Loucy (cell line): ENCODE measurements at regions not wholly inside any gene's neighbourhood (a gene's known extent, or its start where the extent isn't known, plus 50 kb on each side); places are given as distances from the start of the nearest gene placed in this dataset.

Experiments
- H2AFZ ChIP-seq: fragments of 200-600 bp; sonication (generic); 2 replicates; pipeline ENCODE4 v1.6.0; 2016; ENCODE audit warnings: antibody characterized with exemption, mild to moderate bottlenecking, low read length, moderate library complexity
- H3F3A ChIP-seq: fragments of 200-600 bp; 2 replicates; pipeline ENCODE4 v1.6.0; 2016; ENCODE audit warnings: antibody characterized with exemption, low read depth, mild to moderate bottlenecking
- H3K27me3 ChIP-seq: fragments of 200-600 bp; sonication (generic); 2 replicates; pipeline ENCODE4 v1.6.1; 2014; ENCODE audit warnings: low read length, mild to moderate bottlenecking; ENCODE audit not compliant: insufficient read depth, poor library complexity, severe bottlenecking
- H3K36me3 ChIP-seq: fragments of 200-600 bp; sonication (generic); 2 replicates; pipeline ENCODE4 v1.6.1; 2016; ENCODE audit warnings: low read length; ENCODE audit not compliant: insufficient read depth
- H3K4me1 ChIP-seq: fragments of 200-600 bp; sonication (generic); 2 replicates; pipeline ENCODE4 v1.5.1; 2014; ENCODE audit warnings: low read length, mild to moderate bottlenecking; ENCODE audit not compliant: insufficient read depth, poor library complexity, severe bottlenecking
- H3K4me2 ChIP-seq: fragments of 200-600 bp; sonication (generic); 2 replicates; pipeline ENCODE4 v1.6.0; 2014; ENCODE audit warnings: antibody characterized with exemption, low read length, low read depth, mild to moderate bottlenecking; ENCODE audit not compliant: poor library complexity, severe bottlenecking
- H3K4me3 ChIP-seq: fragments of 200-600 bp; sonication (generic); 2 replicates; pipeline ENCODE4 v1.5.1; 2014; ENCODE audit warnings: low read length, mild to moderate bottlenecking, mixed read lengths; ENCODE audit not compliant: poor library complexity, severe bottlenecking
- H3K79me2 ChIP-seq: fragments of 200-600 bp; sonication (generic); 2 replicates; pipeline ENCODE4 v1.6.1; 2014; ENCODE audit warnings: low read length; ENCODE audit not compliant: insufficient read depth
- H3K9ac ChIP-seq: fragments of 200-600 bp; sonication (generic); 2 replicates; pipeline ENCODE4 v1.6.0; 2014; ENCODE audit warnings: mild to moderate bottlenecking, low read depth, low read length, moderate library complexity; ENCODE audit not compliant: poor library complexity, severe bottlenecking
- H3K9me2 ChIP-seq: fragments of 200-600 bp; sonication (generic); replicated peaks from 2 replicates; pipeline ENCODE4 v1.6.1; 2016; ENCODE audit warnings: low read depth, low read length, mixed read lengths
- H3K9me3 ChIP-seq: fragments of 200-600 bp; sonication (generic); 2 replicates; pipeline ENCODE4 v1.6.1; 2014; ENCODE audit warnings: mild to moderate bottlenecking, antibody characterized with exemption, low read length, low read depth; ENCODE audit not compliant: insufficient read depth
- H4K20me1 ChIP-seq: fragments of 200-600 bp; sonication (generic); 2 replicates; pipeline ENCODE4 v1.6.0; 2014; ENCODE audit warnings: antibody characterized with exemption, low read length, mild to moderate bottlenecking; ENCODE audit not compliant: insufficient read depth, poor library complexity, severe bottlenecking
- CTCF ChIP-seq: fragments of 200-600 bp; sonication (generic); conservative IDR thresholded peaks from 2 replicates; pipeline ENCODE4 v1.5.1; 2014; ENCODE audit warnings: mild to moderate bottlenecking, antibody characterized with exemption, low read length
- EZH2phosphoT487 ChIP-seq: fragments of 200-600 bp; IDR thresholded peaks from 2 replicates; pipeline ENCODE4 v1.6.1; 2018; ENCODE audit warnings: antibody characterized with exemption, mild to moderate bottlenecking, moderate library complexity, borderline replicate concordance

GRCh38 chr3:164640591-164640990 is 437.7 kb downstream of the SI start:
- H3K79me2 ChIP-seq: no peaks in the 10 kb centered on the region
- no peak overlapping the region for H3K9ac ChIP-seq
- H2AFZ ChIP-seq: no peak overlapping the region
- no peaks in the 10 kb centered on the region for H4K20me1 ChIP-seq
- no peaks in the 10 kb centered on the region for H3F3A ChIP-seq
- TF ChIP-seq CTCF: no peak
- no peak for TF ChIP-seq EZH2phosphoT487
- H3K27me3 ChIP-seq: no peaks in the 10 kb centered on the region
- no peak overlapping the region for H3K4me2 ChIP-seq
- no peak overlapping the region for H3K4me3 ChIP-seq
- no peaks in the 10 kb centered on the region for H3K36me3 ChIP-seq
- no peaks in the 10 kb centered on the region for H3K9me3 ChIP-seq
- H3K4me1 ChIP-seq: no peaks in the 10 kb centered on the region
- no peaks in the 10 kb centered on the region for H3K9me2 ChIP-seq

GRCh38 chr3:164620956-164621355 is 457.3 kb downstream of the SI start:
- Histone ChIP-seq H3K36me3 (no peaks in the 10 kb centered on the region), H3K79me2 (no peaks in the 10 kb centered on the region), H4K20me1 (no peaks in the 10 kb centered on the region), H3K4me3 (no peak overlapping the region), H2AFZ (no peak overlapping the region), H3F3A (no peaks in the 10 kb centered on the region), H3K4me2 (no peak overlapping the region), H3K9me3 (no peaks in the 10 kb centered on the region), H3K9me2 (no peaks in the 10 kb centered on the region), H3K9ac (no peak overlapping the region), H3K27me3 (no peaks in the 10 kb centered on the region), H3K4me1 (no peaks in the 10 kb centered on the region)
- TF ChIP-seq EZH2phosphoT487 (no peak), CTCF (no peak)

- Histone ChIP-seq H3K79me2 (no peaks in the 10 kb centered on the region), H4K20me1 (no peaks in the 10 kb centered on the region)
- TF ChIP-seq EZH2phosphoT487: no peak
- no peak for TF ChIP-seq CTCF
These were observed 457.9 kb downstream of the SI start for GRCh38 chr3:164620423-164620822.

More at GRCh38 chr3:164620423-164620822, 457.9 kb downstream of the SI start:
- Histone ChIP-seq H3K9ac (no peak overlapping the region), H3F3A (no peaks in the 10 kb centered on the region), H3K4me2 (no peak overlapping the region), H3K4me1 (no peaks in the 10 kb centered on the region), H3K4me3 (no peak overlapping the region), H3K36me3 (no peaks in the 10 kb centered on the region), H3K9me2 (no peaks in the 10 kb centered on the region), H2AFZ (no peak overlapping the region), H3K9me3 (no peaks in the 10 kb centered on the region), H3K27me3 (no peaks in the 10 kb centered on the region)
